Endothelial cell of umbilical vein (primary cell): ENCODE measurements at regions not wholly inside any gene's neighbourhood (a gene's known extent, or its start where the extent isn't known, plus 50 kb on each side); places are given as distances from the start of the nearest gene placed in this dataset.

Experiments
- BruUV-seq: library from RNA; stranded (reverse); fragments of 400-500 nt; replicated peaks from 2 replicates; lab custom pipeline; 2021; lab: Mats Ljungman, UMichigan
- CTCF ChIA-PET: fragments of 300-600, 350-600 bp; sonication (Branson Sonifier 250); formaldehyde crosslinking; loops from one replicate; lab custom pipeline; 2021; ENCODE audit warnings: antibody characterized with exemption, inconsistent platforms; lab: Charles Lee
- POLR2A ChIA-PET: fragments of 300-600, 350-600 bp; sonication (Branson Sonifier 250); formaldehyde crosslinking; loops from one replicate; lab custom pipeline; 2021; ENCODE audit warnings: antibody characterized with exemption, inconsistent platforms; lab: Charles Lee
- DNase-seq: peaks from one replicate; pipeline ENCODE4 v3.0.0-alpha.2; 2011; ENCODE audit warnings: low read depth, low spot score
- FAIRE-seq: peaks from 2 replicates; lab custom pipeline; 2011; peaks lifted over from hg19 to GRCh38; lab: Jason Lieb, UNC
- H2AFZ ChIP-seq: 2 replicates; pipeline ENCODE4 v1.6.0; 2012; ENCODE audit warnings: low read depth, low read length, control low read depth, inconsistent platforms
- H3K27ac ChIP-seq: 2 replicates; pipeline ENCODE4 v1.5.1; 2011; ENCODE audit warnings: low read depth, mild to moderate bottlenecking, control low read depth, low read length, moderate library complexity; ENCODE audit not compliant: insufficient read depth
- H3K27me3 ChIP-seq, 2 experiments: 2 replicates each; pipeline versions ENCODE4 v1.6.0 to v1.6.1; 2011; ENCODE audit warnings: low read length in 2 of 2, mixed read lengths in 1 of 2; ENCODE audit not compliant: control insufficient read depth in 2 of 2, insufficient read depth in 2 of 2
- H3K36me3 ChIP-seq, 2 experiments: 2 replicates in 1 of 2; 3 replicates in 1 of 2; pipeline ENCODE4 v1.5.1; 2011; ENCODE audit warnings: low read length in 2 of 2, mild to moderate bottlenecking in 1 of 2, moderate library complexity in 1 of 2; ENCODE audit not compliant: control insufficient read depth in 2 of 2, insufficient read depth in 2 of 2; ENCODE audit errors: extremely low read depth in 1 of 2
- H3K4me1 ChIP-seq: 3 replicates; pipeline ENCODE4 v1.5.1; 2011; ENCODE audit warnings: mild to moderate bottlenecking, low read length; ENCODE audit not compliant: control insufficient read depth, insufficient read depth; ENCODE audit errors: extremely low read depth
- H3K4me2 ChIP-seq: 2 replicates; pipeline ENCODE4 v1.6.1; 2011; ENCODE audit warnings: low read length, control low read depth, mixed read lengths; ENCODE audit not compliant: insufficient read depth
- H3K4me3 ChIP-seq, 3 experiments: fragments of 200-600 bp in 1 of 3; sonication (generic), shearing (Covaris generic) in 1 of 3; replicated peaks in 1 of 3; 2 replicates each; pipeline ENCODE4 v1.5.1; 2011 to 2016; ENCODE audit warnings: control low read depth in 3 of 3, low read length in 3 of 3, mild to moderate bottlenecking in 2 of 3, inconsistent platforms in 1 of 3, low read depth in 1 of 3, moderate library complexity in 1 of 3; ENCODE audit not compliant: insufficient read depth in 1 of 3
- H3K79me2 ChIP-seq: 2 replicates; pipeline ENCODE4 v1.6.0; 2012; ENCODE audit warnings: low read length, inconsistent platforms; ENCODE audit not compliant: control insufficient read depth, insufficient read depth
- H3K9ac ChIP-seq: replicated peaks from 2 replicates; pipeline ENCODE3; 2011; ENCODE audit warnings: low read length, control low read depth; ENCODE audit not compliant: insufficient read depth; ENCODE audit errors: extremely low read depth
- H3K9me1 ChIP-seq: replicated peaks from 3 replicates; pipeline ENCODE4 v1.6.0; 2011; ENCODE audit warnings: mild to moderate bottlenecking, low read length; ENCODE audit not compliant: control insufficient read depth, insufficient read depth; ENCODE audit errors: extremely low read depth
- H3K9me3 ChIP-seq: replicated peaks from 2 replicates; pipeline ENCODE4 v1.5.1; 2012; ENCODE audit warnings: low read length, inconsistent platforms; ENCODE audit not compliant: control insufficient read depth, insufficient read depth
- H4K20me1 ChIP-seq: replicated peaks from 2 replicates; pipeline ENCODE3; 2011; ENCODE audit warnings: mild to moderate bottlenecking, low read length; ENCODE audit not compliant: control insufficient read depth, insufficient read depth; ENCODE audit errors: extremely low read depth
- EZH2 ChIP-seq: IDR thresholded peaks from 2 replicates; pipeline ENCODE4 v1.6.1; 2012; ENCODE audit warnings: borderline replicate concordance, low read depth, mild to moderate bottlenecking, moderate library complexity, low read length, inconsistent platforms; ENCODE audit not compliant: severe bottlenecking
- FOS ChIP-seq: IDR thresholded peaks from 2 replicates; pipeline ENCODE4 v1.6.1; 2011; ENCODE audit warnings: mild to moderate bottlenecking, low read length, moderate library complexity, borderline replicate concordance; ENCODE audit not compliant: insufficient read depth
- GATA2 ChIP-seq: IDR thresholded peaks from 2 replicates; pipeline ENCODE4 v1.7.0; 2011; ENCODE audit warnings: low read depth, mild to moderate bottlenecking, moderate library complexity, mixed read lengths, low read length; ENCODE audit not compliant: insufficient read length, insufficient read depth
- JUN ChIP-seq: IDR thresholded peaks from 2 replicates; pipeline ENCODE4 v1.6.1; 2011; ENCODE audit warnings: borderline replicate concordance, low read depth; ENCODE audit not compliant: insufficient read length, insufficient read depth
- MAX ChIP-seq: IDR thresholded peaks from 2 replicates; pipeline ENCODE4 v1.6.1; 2011; ENCODE audit not compliant: insufficient read depth, insufficient read length
- MYC ChIP-seq: IDR thresholded peaks from one replicate; pipeline ENCODE4 v1.6.1; 2011; ENCODE audit warnings: mild to moderate bottlenecking, low read depth, low read length
- POLR2A ChIP-seq: IDR thresholded peaks from 2 replicates; pipeline ENCODE4 v1.6.1; 2012; ENCODE audit warnings: low read depth, mild to moderate bottlenecking, control low read depth, low read length
- POLR2AphosphoS5 ChIP-seq: IDR thresholded peaks from 2 replicates; pipeline ENCODE4 v1.6.1; 2012; ENCODE audit warnings: low read depth, mild to moderate bottlenecking, control low read depth, low read length, moderate library complexity; ENCODE audit not compliant: insufficient read depth
- dilution Hi-C: fragments of 300-500 bp; cut with MboI; formaldehyde crosslinking; loops from one replicate; pipeline ENCODE4 v1.15.0; 2019; ENCODE audit warnings: low sequenced_read_pairs; ENCODE audit not compliant: extremely low pct_ligation_motif_present
- intact Hi-C: fragments of 100-400 bp; cut with micrococcal nuclease; formaldehyde crosslinking; loops from one replicate; pipeline ENCODE4 v1.10.0; 2022
- TF ChIP-seq, protein P1 (sequence below), 2 donors: IDR thresholded peaks; 1 replicate in 1 of 2; 2 replicates in 1 of 2; pipeline ENCODE4 v1.5.1; 2011; ENCODE audit warnings: low read length in 2 of 2, mild to moderate bottlenecking in 2 of 2, moderate library complexity in 2 of 2, control low read depth in 1 of 2, inconsistent platforms in 1 of 2, low read depth in 1 of 2; ENCODE audit not compliant: insufficient read depth in 1 of 2; ENCODE audit errors: extremely low read depth in 1 of 2

GRCh38 chr4:162865102-162865501 is 301.6 kb downstream of the NAF1 start:
- no TSS peak for BruUV-seq
- TF ChIP-seq MYC (no peak), GATA2 (no peak), FOS (no peak), JUN (no peak), POLR2A (no peak), POLR2AphosphoS5 (no peak), EZH2 (no peak), MAX (no peak)
- TF ChIP-seq, protein P1, sequence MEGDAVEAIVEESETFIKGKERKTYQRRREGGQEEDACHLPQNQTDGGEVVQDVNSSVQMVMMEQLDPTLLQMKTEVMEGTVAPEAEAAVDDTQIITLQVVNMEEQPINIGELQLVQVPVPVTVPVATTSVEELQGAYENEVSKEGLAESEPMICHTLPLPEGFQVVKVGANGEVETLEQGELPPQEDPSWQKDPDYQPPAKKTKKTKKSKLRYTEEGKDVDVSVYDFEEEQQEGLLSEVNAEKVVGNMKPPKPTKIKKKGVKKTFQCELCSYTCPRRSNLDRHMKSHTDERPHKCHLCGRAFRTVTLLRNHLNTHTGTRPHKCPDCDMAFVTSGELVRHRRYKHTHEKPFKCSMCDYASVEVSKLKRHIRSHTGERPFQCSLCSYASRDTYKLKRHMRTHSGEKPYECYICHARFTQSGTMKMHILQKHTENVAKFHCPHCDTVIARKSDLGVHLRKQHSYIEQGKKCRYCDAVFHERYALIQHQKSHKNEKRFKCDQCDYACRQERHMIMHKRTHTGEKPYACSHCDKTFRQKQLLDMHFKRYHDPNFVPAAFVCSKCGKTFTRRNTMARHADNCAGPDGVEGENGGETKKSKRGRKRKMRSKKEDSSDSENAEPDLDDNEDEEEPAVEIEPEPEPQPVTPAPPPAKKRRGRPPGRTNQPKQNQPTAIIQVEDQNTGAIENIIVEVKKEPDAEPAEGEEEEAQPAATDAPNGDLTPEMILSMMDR (IDR thresholded peaks at IDR 0.05; ENCODE audit: extremely low read depth in 1 of 2, insufficient read depth in 1 of 2, low read depth in 1 of 2, low read length in 2 of 2), result no peak
- H3K9me1 ChIP-seq, result no peaks in the 10 kb centered on the region
- no peaks in the 10 kb centered on the region for H3K79me2 ChIP-seq
- no peak overlapping the region for H3K4me3 ChIP-seq
- H2AFZ ChIP-seq, result no peak overlapping the region
- H3K27ac ChIP-seq, result no peak overlapping the region
- ChIA-PET CTCF (no interaction called here), POLR2A (no interaction called here)
- H3K36me3 ChIP-seq, result no peaks in the 10 kb centered on the region
- DNase-seq (no peak), FAIRE-seq (no peak)
- H3K4me1 ChIP-seq, result no peaks in the 10 kb centered on the region
- peaks cover 2% of the 10 kb centered on the region for H3K9me3 ChIP-seq
- H3K4me2 ChIP-seq, result no peak overlapping the region
- no peak overlapping the region for H3K9ac ChIP-seq
- no peaks in the 10 kb centered on the region for H4K20me1 ChIP-seq
- dilution Hi-C loops (no loop called here), intact Hi-C loops (no loop called here)
- H3K27me3 ChIP-seq, result no peaks in the 10 kb centered on the region
